ENCODE measurements at regions not wholly inside any gene's neighbourhood (a gene's known extent, or its start where the extent isn't known, plus 50 kb on each side); places are given as distances from the start of the nearest gene placed in this dataset.

GRCh38 chr3:117480525-117480924 is 770.9 kb downstream of the TUSC7 start:
- TF ChIP-seq CTCF (IDR thresholded peaks at IDR 0.05), result no peak
- no peak for TF ChIP-seq GATA2 (CRISPR knock-in tag; IDR thresholded peaks at IDR 0.05)
- TF ChIP-seq TAF1 (IDR thresholded peaks at IDR 0.05; ENCODE audit: borderline replicate concordance, low read depth, low read length), result no peak
- no peak for TF ChIP-seq RXRA (IDR thresholded peaks at IDR 0.05; ENCODE audit: borderline replicate concordance, low read depth)
- TF ChIP-seq USF1 (IDR thresholded peaks at IDR 0.05; ENCODE audit: borderline replicate concordance, low read depth), result no peak
- no peak for TF ChIP-seq ZBTB33 (IDR thresholded peaks at IDR 0.05; ENCODE audit: borderline replicate concordance, low read depth)
- TF ChIP-seq TCF12 (IDR thresholded peaks at IDR 0.05), result no peak
- TF ChIP-seq POLR2AphosphoS5 (IDR thresholded peaks at IDR 0.05; ENCODE audit: low read depth, low read length), result no peak
- no peak for TF ChIP-seq MEF2A (IDR thresholded peaks at IDR 0.05; ENCODE audit: borderline replicate concordance, low read depth)
- no peak for TF ChIP-seq RFX5 (IDR thresholded peaks at IDR 0.05; ENCODE audit: low read length)
- no peak for TF ChIP-seq SMC3 (IDR thresholded peaks at IDR 0.05; ENCODE audit: low read depth, low read length)
- TF ChIP-seq REST (IDR thresholded peaks at IDR 0.05; ENCODE audit: low read depth, low read length), result no peak
- TF ChIP-seq FOXM1 (IDR thresholded peaks at IDR 0.05; ENCODE audit: low read depth), result no peak
